H1 (cell line): ENCODE measurements at regions not wholly inside any gene's neighbourhood (a gene's known extent, or its start where the extent isn't known, plus 50 kb on each side); places are given as distances from the start of the nearest gene placed in this dataset.
A peak's percentile ranks its signal among the peaks of the same experiment; 100 is the strongest.
"Not testable (repeated sequence)": the region's sequence is repeated elsewhere in the genome, so short reads cannot be mapped to it uniquely, and the experiment has no call there.

Experiments used
- CTCF ChIA-PET: fragments of 300-600 bp; sonication (Branson Sonifier 250); formaldehyde crosslinking; loops from one replicate; lab custom pipeline; 2021; ENCODE audit not compliant: partially characterized antibody; lab: Charles Lee
- POLR2A ChIA-PET: fragments of 300-600 bp; sonication (Branson Sonifier 250); formaldehyde crosslinking; loops from one replicate; lab custom pipeline; 2021; ENCODE audit warnings: inconsistent platforms; ENCODE audit not compliant: partially characterized antibody; lab: Charles Lee
- DNase-seq, 2 experiments: peaks; one replicate each; pipeline versions ENCODE4 v3.0.0 to v3.0.0-alpha.2; 2010 to 2022; ENCODE audit warnings: low spot score in 2 of 2, low read depth in 1 of 2, mixed read lengths in 1 of 2
- FAIRE-seq: peaks from 2 replicates; lab custom pipeline; 2011; peaks lifted over from hg19 to GRCh38; lab: Jason Lieb, UNC
- H2AFZ ChIP-seq: 2 replicates; pipeline ENCODE4 v1.8.1; 2012; ENCODE audit warnings: low read length, inconsistent platforms
- H2AK5ac ChIP-seq: 2 replicates; pipeline ENCODE4 v1.6.1; 2013; ENCODE audit warnings: low read depth, low read length
- H2BK120ac ChIP-seq: replicated peaks from 2 replicates; pipeline ENCODE3; 2013; ENCODE audit warnings: low read depth, low read length, inconsistent platforms
- H2BK12ac ChIP-seq: 2 replicates; pipeline ENCODE4 v1.6.1; 2013; ENCODE audit warnings: low read depth, low read length
- H2BK15ac ChIP-seq: 2 replicates; pipeline ENCODE4 v1.6.1; 2013; ENCODE audit warnings: low read length
- H2BK20ac ChIP-seq: 2 replicates; pipeline ENCODE4 v1.6.1; 2013; ENCODE audit warnings: low read length
- H2BK5ac ChIP-seq: 2 replicates; pipeline ENCODE4 v1.6.1; 2013; ENCODE audit warnings: low read depth, low read length
- H3K14ac ChIP-seq: 2 replicates; pipeline ENCODE4 v1.6.1; 2013; ENCODE audit warnings: inconsistent platforms; ENCODE audit not compliant: insufficient read length
- H3K18ac ChIP-seq: 2 replicates; pipeline ENCODE4 v1.6.1; 2013; ENCODE audit warnings: low read length; ENCODE audit errors: extremely low read depth
- H3K23ac ChIP-seq: 2 replicates; pipeline ENCODE4 v1.6.1; 2013; ENCODE audit warnings: inconsistent platforms; ENCODE audit not compliant: insufficient read length
- H3K23me2 ChIP-seq: 2 replicates; pipeline ENCODE4 v1.6.1; 2013; ENCODE audit warnings: low read depth, low read length
- H3K27ac ChIP-seq: 2 replicates; pipeline ENCODE4 v1.6.1; 2011; ENCODE audit warnings: low read depth, low read length, inconsistent platforms
- H3K27me3 ChIP-seq, 4 experiments: replicated peaks in 1 of 4; 1 replicate in 1 of 4; 2 replicates in 3 of 4; pipeline versions ENCODE4 v1.6.1 to v1.8.1; 2011 to 2013; ENCODE audit warnings: low read length in 3 of 4, mild to moderate bottlenecking in 3 of 4, inconsistent platforms in 2 of 4, mixed read lengths in 2 of 4, moderate library complexity in 1 of 4; ENCODE audit not compliant: control insufficient read depth in 3 of 4, insufficient read depth in 3 of 4; ENCODE audit errors: extremely low read depth in 1 of 4
- H3K36me3 ChIP-seq, 4 experiments: 2 replicates each; pipeline versions ENCODE4 v1.6.1 to v1.8.1; 2011 to 2013; ENCODE audit warnings: mild to moderate bottlenecking in 4 of 4, low read length in 3 of 4, moderate library complexity in 2 of 4, control low read depth in 1 of 4, inconsistent platforms in 1 of 4; ENCODE audit not compliant: insufficient read depth in 4 of 4, control insufficient read depth in 2 of 4
- H3K4ac ChIP-seq: replicated peaks from 2 replicates; pipeline ENCODE3; 2013; ENCODE audit warnings: low read length, low read depth, mixed read lengths, inconsistent platforms; ENCODE audit not compliant: insufficient read length
- H3K4me1 ChIP-seq, 4 experiments: replicated peaks in 1 of 4; 1 replicate in 1 of 4; 2 replicates in 3 of 4; pipeline versions ENCODE4 v1.6.1 to v1.8.1; 2011 to 2013; ENCODE audit warnings: low read length in 3 of 4, inconsistent platforms in 2 of 4, mixed read lengths in 1 of 4; ENCODE audit not compliant: insufficient read depth in 4 of 4, control insufficient read depth in 3 of 4
- H3K4me2 ChIP-seq, 2 experiments: 2 replicates each; pipeline versions ENCODE4 v1.6.1 to v1.8.1; 2011 to 2013; ENCODE audit warnings: low read depth in 2 of 2, low read length in 2 of 2, control low read depth in 1 of 2, inconsistent platforms in 1 of 2, mild to moderate bottlenecking in 1 of 2; ENCODE audit not compliant: insufficient read depth in 1 of 2
- H3K4me3 ChIP-seq, 4 experiments: fragments of 200-600, 300-600 bp in 1 of 4; sonication (generic), shearing (Covaris generic), sonication (Bioruptor Twin) in 1 of 4; 2 replicates each; pipeline versions ENCODE4 v1.5.1 to v1.8.1; 2011 to 2016; ENCODE audit warnings: low read length in 4 of 4, low read depth in 3 of 4, control low read depth in 2 of 4, inconsistent platforms in 2 of 4, mild to moderate bottlenecking in 2 of 4, mixed read lengths in 1 of 4, moderate library complexity in 1 of 4; ENCODE audit not compliant: insufficient read depth in 2 of 4; ENCODE audit errors: extremely low read depth in 1 of 4
- H3K56ac ChIP-seq: replicated peaks from 2 replicates; pipeline ENCODE3; 2013; ENCODE audit warnings: low read depth, mild to moderate bottlenecking, mixed read lengths, low read length, inconsistent platforms; ENCODE audit not compliant: insufficient read length
- H3K79me1 ChIP-seq: 2 replicates; pipeline ENCODE4 v1.6.1; 2013; ENCODE audit warnings: low read depth, low read length, control low read depth
- H3K79me2 ChIP-seq, 2 experiments: 2 replicates each; pipeline versions ENCODE4 v1.6.1 to v1.8.1; 2012 to 2013; ENCODE audit warnings: low read length in 2 of 2, mild to moderate bottlenecking in 2 of 2, inconsistent platforms in 1 of 2; ENCODE audit not compliant: insufficient read depth in 2 of 2, control insufficient read depth in 1 of 2
- H3K9ac ChIP-seq, 4 experiments: replicated peaks in 1 of 4; 1 replicate in 1 of 4; 2 replicates in 3 of 4; pipeline versions ENCODE4 v1.6.1 to v1.8.1; 2011 to 2013; ENCODE audit warnings: low read depth in 3 of 4, low read length in 3 of 4, control low read depth in 2 of 4, mild to moderate bottlenecking in 2 of 4, moderate library complexity in 2 of 4, inconsistent platforms in 1 of 4; ENCODE audit errors: extremely low read depth in 1 of 4
- H3K9me3 ChIP-seq, 2 experiments: 2 replicates each; pipeline versions ENCODE4 v1.6.1 to v1.8.1; 2012 to 2013; ENCODE audit warnings: mild to moderate bottlenecking in 2 of 2, moderate library complexity in 2 of 2, control low read depth in 1 of 2, inconsistent platforms in 1 of 2, low read depth in 1 of 2, low read length in 1 of 2, mixed read lengths in 1 of 2; ENCODE audit not compliant: insufficient read depth in 2 of 2
- H4K20me1 ChIP-seq, 2 experiments: replicated peaks in 1 of 2; 2 replicates each; pipeline versions ENCODE3 to v1.8.1; 2011 to 2013; ENCODE audit warnings: inconsistent platforms in 2 of 2, low read length in 2 of 2, mild to moderate bottlenecking in 1 of 2; ENCODE audit not compliant: insufficient read depth in 2 of 2, control insufficient read depth in 1 of 2
- H4K5ac ChIP-seq: 2 replicates; pipeline ENCODE4 v1.6.1; 2013; ENCODE audit warnings: low read length, low read depth, mixed read lengths, inconsistent platforms; ENCODE audit not compliant: insufficient read length
- H4K8ac ChIP-seq: 2 replicates; pipeline ENCODE4 v1.8.0; 2013; ENCODE audit warnings: mild to moderate bottlenecking, moderate library complexity, low read length, inconsistent platforms; ENCODE audit not compliant: insufficient read depth; ENCODE audit errors: extremely low read depth
- H4K91ac ChIP-seq: replicated peaks from 2 replicates; pipeline ENCODE3; 2013; ENCODE audit warnings: low read length, mixed read lengths, inconsistent platforms; ENCODE audit not compliant: insufficient read length
- WGBS, 2 experiments: shearing (Covaris generic) in 1 of 2; methylation state at CpG; one replicate each; pipeline versions ENCODE4 v1.1.6 to v1.1.7; 2013 to 2015; ENCODE audit warnings: low lambda C conversion rate in 2 of 2, mixed read lengths in 2 of 2, inconsistent platforms in 1 of 2, low coverage in 1 of 2, missing lambda C conversion rate in 1 of 2; ENCODE audit not compliant: insufficient replicate concordance in 2 of 2, insufficient coverage in 1 of 2, insufficient read length in 1 of 2; ENCODE audit errors: extremely low coverage in 1 of 2, missing lambda C conversion rate in 1 of 2; 5-methylcytosine and 5-hydroxymethylcytosine counted together

- FAIRE-seq, H3K9ac ChIP-seq, H2BK15ac ChIP-seq, POLR2A ChIA-PET, H2BK120ac ChIP-seq, DNase-seq, CTCF ChIA-PET, H3K4me2 ChIP-seq, H4K8ac ChIP-seq, H3K27ac ChIP-seq, H3K56ac ChIP-seq, H3K36me3 ChIP-seq, H3K27me3 ChIP-seq, H3K79me1 ChIP-seq, H3K79me2 ChIP-seq, H3K18ac ChIP-seq, H4K20me1 ChIP-seq, H2BK12ac ChIP-seq, H4K91ac ChIP-seq, H2AFZ ChIP-seq, H3K9me3 ChIP-seq, H3K14ac ChIP-seq, H3K23me2 ChIP-seq, H3K4ac ChIP-seq, H3K4me3 ChIP-seq, H4K5ac ChIP-seq, H2BK5ac ChIP-seq, H2AK5ac ChIP-seq, H3K23ac ChIP-seq: not testable (repeated sequence)
- WGBS, 2 experiments, result 99% methylated on average over 7 of the region's 7 CpGs; no CpG with 5 or more reads in 1 of the 2 experiments
- Histone ChIP-seq H3K4me1 (peaks cover 0 to 12% (median 8%) of the 10 kb centered on the region in 4 experiments; a peak in 5 of 7 replicates), H2BK20ac (0 out of 2 replicates have a peak overlapping the region, but pooled peaks have one; percentile 61)
Measured at GRCh38 chr10:53342531-53342930, 569.9 kb upstream of the MBL2 start.

- POLR2A ChIA-PET, result interaction anchor here (1.0 kb wide), 2 partner anchors 139 to 259 kb away, joined by 3 read pairs; no protein-coding TSS in a partner anchor
- H3K27ac ChIP-seq, H4K91ac ChIP-seq, H3K56ac ChIP-seq, H3K79me1 ChIP-seq, CTCF ChIA-PET, H3K79me2 ChIP-seq, H3K4me1 ChIP-seq, H3K14ac ChIP-seq, H3K4ac ChIP-seq, H2BK120ac ChIP-seq, H3K18ac ChIP-seq, H2AK5ac ChIP-seq, H3K23ac ChIP-seq, H3K27me3 ChIP-seq, H3K23me2 ChIP-seq, H3K4me3 ChIP-seq, H4K8ac ChIP-seq, H2BK20ac ChIP-seq, DNase-seq, H2BK15ac ChIP-seq, H3K9ac ChIP-seq, H2BK12ac ChIP-seq, H4K5ac ChIP-seq, H4K20me1 ChIP-seq: not testable (repeated sequence)
- peak overlapping the region in 1 of 2 experiments; percentile 42; a peak in 1 of 4 replicates for H3K4me2 ChIP-seq
- peak overlapping the region; percentile 15; the same call in 1 of the 2 replicates for H2AFZ ChIP-seq
- H3K9me3 ChIP-seq, result peaks cover 9 to 19% of the 10 kb centered on the region in 2 experiments
- peak overlapping the region; percentile 14; the same call in 1 of the 2 replicates for H2BK5ac ChIP-seq
- peak; percentile 28 for FAIRE-seq
- H3K36me3 ChIP-seq, result peaks cover 0 to 14% (median 5%) of the 10 kb centered on the region in 4 experiments; a peak in 3 of 8 replicates
- 17% methylated on average over 2 of the region's 2 CpGs; no CpG with 5 or more reads in 1 of the 2 experiments for WGBS, 2 experiments
Measured at GRCh38 chr10:53338199-53338598, 565.6 kb upstream of the MBL2 start.
